ENCODE measurements at regions not wholly inside any gene's neighbourhood (a gene's known extent, or its start where the extent isn't known, plus 50 kb on each side); places are given as distances from the start of the nearest gene placed in this dataset.

DNA sequence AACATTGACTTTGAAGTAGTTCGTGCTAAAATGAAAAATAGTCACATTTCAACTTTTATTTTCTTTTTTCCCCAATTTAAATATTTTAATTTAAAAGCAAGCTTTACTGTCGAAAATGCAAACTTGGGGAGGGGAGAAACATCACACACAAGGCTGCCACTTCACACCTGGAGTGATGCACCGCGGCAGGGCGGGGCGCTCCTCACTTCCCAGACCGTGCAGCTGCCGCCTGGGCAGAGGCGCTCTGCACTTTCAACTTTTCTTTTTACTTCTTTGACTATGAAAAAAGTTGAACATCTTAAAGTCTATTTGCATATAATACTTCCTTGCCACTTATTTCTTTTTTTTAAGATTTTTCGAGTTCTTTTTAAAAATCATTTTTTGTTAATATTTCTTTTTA lies 993.3 kb upstream of the GJE1 start:
- POLR2A ChIA-PET = no interaction called here
- CTCF ChIA-PET = no interaction called here

DNA sequence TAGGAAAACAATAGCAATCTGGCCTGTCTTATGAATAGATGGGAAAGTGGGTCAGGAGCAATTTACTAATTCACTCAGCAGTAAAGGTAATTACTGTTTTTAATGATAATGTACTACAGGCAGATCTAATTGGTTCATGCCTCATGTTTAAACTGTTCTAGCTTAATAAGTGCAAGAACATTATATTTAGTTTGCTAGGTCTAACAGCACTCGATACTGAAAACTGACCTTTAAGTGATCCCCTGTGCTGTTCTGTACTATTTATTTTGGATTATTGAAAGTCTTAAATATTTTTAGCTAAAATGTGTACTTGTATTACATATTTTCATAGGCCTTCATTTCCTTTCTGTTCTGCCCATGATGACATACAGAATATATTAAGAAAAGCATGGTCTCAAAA lies 998.0 kb upstream of the GJE1 start:
- TF ChIP-seq, protein P1, sequence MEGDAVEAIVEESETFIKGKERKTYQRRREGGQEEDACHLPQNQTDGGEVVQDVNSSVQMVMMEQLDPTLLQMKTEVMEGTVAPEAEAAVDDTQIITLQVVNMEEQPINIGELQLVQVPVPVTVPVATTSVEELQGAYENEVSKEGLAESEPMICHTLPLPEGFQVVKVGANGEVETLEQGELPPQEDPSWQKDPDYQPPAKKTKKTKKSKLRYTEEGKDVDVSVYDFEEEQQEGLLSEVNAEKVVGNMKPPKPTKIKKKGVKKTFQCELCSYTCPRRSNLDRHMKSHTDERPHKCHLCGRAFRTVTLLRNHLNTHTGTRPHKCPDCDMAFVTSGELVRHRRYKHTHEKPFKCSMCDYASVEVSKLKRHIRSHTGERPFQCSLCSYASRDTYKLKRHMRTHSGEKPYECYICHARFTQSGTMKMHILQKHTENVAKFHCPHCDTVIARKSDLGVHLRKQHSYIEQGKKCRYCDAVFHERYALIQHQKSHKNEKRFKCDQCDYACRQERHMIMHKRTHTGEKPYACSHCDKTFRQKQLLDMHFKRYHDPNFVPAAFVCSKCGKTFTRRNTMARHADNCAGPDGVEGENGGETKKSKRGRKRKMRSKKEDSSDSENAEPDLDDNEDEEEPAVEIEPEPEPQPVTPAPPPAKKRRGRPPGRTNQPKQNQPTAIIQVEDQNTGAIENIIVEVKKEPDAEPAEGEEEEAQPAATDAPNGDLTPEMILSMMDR (IDR thresholded peaks at IDR 0.05; ENCODE audit: control extremely low read depth, extremely low read depth, low read depth, missing control alignments) = no peak
- ChIA-PET POLR2A (no interaction called here), CTCF (no interaction called here)
- DNase-seq (ENCODE audit: extremely low spot score) = no peak

More for the DNA sequence above, 993.3 kb upstream of the GJE1 start:
- TF ChIP-seq, protein P1 (IDR thresholded peaks at IDR 0.05; ENCODE audit: control extremely low read depth, extremely low read depth, low read depth, missing control alignments) = no peak
- no peak for DNase-seq (ENCODE audit: extremely low spot score)

DNA sequence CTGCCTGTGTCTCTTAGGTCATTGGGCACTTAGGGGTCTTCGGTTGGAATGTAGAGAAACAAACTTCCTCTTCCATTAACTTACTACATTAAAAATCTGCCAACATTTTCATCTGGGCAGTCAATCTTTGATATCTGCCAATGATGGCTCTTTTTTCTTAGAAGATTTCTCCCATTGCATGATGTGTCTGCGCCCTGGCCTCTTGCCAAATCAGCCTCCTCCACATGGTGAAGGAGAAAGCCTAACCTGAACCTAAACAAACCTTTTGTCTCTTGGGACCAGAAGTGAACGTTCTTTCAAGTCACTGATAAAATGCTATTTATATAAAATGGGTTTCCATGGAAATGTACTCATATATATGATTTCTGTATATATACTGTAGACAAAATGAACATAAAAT lies 998.9 kb upstream of the GJE1 start:
- no peak for DNase-seq (ENCODE audit: extremely low spot score)
- CTCF ChIA-PET = no interaction called here
- POLR2A ChIA-PET = no interaction called here
- TF ChIP-seq, protein P1 (IDR thresholded peaks at IDR 0.05; ENCODE audit: control extremely low read depth, extremely low read depth, low read depth, missing control alignments) = no peak

DNA sequence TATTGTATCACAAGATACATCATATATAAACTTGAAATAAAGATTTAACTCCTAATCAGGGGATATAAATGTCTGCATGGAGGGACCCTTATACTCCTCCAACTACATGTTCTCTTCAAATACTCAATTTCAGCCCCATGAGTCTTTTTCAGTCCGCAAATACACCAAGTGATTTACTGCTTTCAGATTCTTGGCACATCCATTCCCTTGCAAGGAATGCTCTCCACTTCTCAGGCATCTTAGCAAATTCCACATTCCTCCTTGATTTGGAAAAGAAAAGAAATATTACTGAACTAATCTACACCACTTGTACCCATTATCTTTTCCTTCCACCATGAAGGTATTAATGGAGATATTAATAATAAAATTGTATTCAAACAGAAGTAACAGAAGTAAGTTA lies 999.4 kb upstream of the GJE1 start:
- ChIA-PET POLR2A (no interaction called here), CTCF (no interaction called here)
- no peak for DNase-seq (ENCODE audit: extremely low spot score)
- TF ChIP-seq, protein P1 (IDR thresholded peaks at IDR 0.05; ENCODE audit: control extremely low read depth, extremely low read depth, low read depth, missing control alignments) = no peak

DNA sequence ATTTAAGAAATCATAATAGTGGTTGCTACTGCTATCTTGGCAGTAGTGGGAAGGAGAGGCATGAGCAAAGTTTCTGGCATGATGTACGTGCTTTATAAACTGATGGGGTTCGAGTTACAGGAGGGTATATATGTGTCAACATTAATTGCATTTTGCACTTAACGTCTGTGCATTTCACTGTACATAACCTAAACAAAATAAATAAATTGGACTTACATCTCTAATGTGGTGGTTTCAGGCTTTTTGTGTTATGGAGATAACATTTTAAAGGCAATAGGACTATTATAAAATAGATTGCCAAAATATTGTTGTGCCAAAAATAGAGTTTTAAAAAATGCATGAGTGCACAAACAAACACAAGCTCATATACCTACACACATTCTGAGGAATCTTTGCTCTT lies 1001.1 kb upstream of the GJE1 start:
- ChIA-PET CTCF (no interaction called here), POLR2A (no interaction called here)
- TF ChIP-seq, protein P1 (IDR thresholded peaks at IDR 0.05; ENCODE audit: control extremely low read depth, extremely low read depth, low read depth, missing control alignments) = no peak
- no peak for DNase-seq (ENCODE audit: extremely low spot score)

DNA sequence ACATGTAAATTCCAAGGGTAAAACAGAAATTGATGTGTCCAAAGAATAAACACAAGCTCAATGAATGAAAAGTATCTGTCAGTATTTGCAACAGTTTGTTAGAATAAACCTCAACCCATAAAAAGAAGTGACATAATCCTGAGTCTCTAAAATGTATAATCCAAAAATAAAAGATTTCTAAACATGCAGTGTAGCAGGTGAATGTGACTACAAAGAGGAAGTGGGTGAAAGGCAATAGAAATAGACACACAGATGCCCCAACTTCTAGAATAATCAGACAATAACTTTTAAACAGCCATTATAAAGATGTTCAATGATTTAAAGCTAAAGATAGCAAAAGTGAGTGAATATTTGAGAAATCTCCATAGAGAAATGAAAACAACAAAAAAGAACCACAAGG lies 1009.2 kb upstream of the GJE1 start:
- TF ChIP-seq, protein P1 (IDR thresholded peaks at IDR 0.05; ENCODE audit: control extremely low read depth, extremely low read depth, low read depth, missing control alignments) = no peak

DNA sequence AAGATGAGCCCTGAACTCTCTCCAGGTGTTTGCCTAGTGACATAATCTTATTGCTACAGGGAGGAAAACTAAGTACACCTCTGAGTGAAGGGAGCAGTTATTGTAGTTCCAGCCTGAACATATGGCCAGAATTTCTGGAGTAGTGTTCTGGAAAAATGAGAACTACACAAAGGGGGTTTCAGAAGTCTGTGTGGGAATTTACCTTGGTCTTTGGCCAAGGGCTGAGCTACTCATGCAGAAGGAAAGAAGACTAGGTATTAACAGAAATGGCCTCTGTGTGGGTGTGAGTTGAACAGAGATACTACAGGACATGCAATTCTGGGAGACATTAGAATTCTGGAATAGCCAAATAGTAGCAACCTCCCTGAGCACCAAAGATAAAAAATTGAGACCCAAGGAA lies 1009.7 kb upstream of the GJE1 start:
- ChIA-PET CTCF (no interaction called here), POLR2A (no interaction called here)
- DNase-seq (ENCODE audit: extremely low spot score) = no peak
- TF ChIP-seq, protein P1 (IDR thresholded peaks at IDR 0.05; ENCODE audit: control extremely low read depth, extremely low read depth, low read depth, missing control alignments) = no peak

More for the DNA sequence above, 1009.2 kb upstream of the GJE1 start:
- POLR2A ChIA-PET = no interaction called here
- no peak for DNase-seq (ENCODE audit: extremely low spot score)
- CTCF ChIA-PET = no interaction called here
